Body of pancreas (tissue), 4 donors: ENCODE measurements at regions not wholly inside any gene's neighbourhood (a gene's known extent, or its start where the extent isn't known, plus 50 kb on each side); places are given as distances from the start of the nearest gene placed in this dataset.

ENCODE experiments used
- POLR2A ChIP-seq, 3 donors: fragments of 450-650 bp; IDR thresholded peaks; one replicate each; pipeline ENCODE4 v1.6.1; 2016; ENCODE audit warnings: antibody characterized with exemption in 3 of 3, mild to moderate bottlenecking in 2 of 3
- TF ChIP-seq, protein P1 (sequence below), 7 experiments: fragments of 450-650 bp in 4 of 7; fragments of 200-600 bp in 3 of 7; sonication (generic) in 3 of 7; IDR thresholded peaks; one replicate each; pipeline ENCODE4 v1.5.1; 2016 to 2019; ENCODE audit warnings: antibody characterized with exemption in 7 of 7

DNA sequence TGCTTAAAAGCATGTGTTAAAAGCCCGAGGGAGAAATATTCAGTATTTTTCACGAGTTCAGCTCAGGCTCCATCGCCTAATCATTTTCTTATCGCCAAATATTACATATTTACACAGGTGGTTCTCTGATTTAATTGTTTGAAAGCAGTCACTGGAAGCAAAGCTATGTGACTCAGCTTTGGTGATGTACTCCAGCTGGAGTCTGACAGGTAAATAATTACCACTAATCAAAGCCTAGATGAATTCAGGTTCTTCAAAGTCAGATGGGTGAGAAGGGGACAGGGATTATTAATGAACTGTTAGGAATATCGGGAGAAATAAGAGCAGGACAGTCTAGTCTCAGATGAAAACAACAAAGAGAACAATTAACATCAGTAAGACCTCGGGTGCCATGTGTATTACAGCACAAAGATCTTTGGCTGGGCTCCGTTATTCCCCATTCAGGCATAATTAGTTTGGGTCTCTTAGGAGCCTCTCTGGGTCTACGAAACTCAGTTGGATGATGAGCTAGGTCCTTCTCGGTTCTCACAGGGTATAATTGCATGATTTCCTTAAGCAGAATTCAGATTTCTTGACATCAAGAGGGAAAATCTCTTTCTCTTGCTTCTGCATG lies 331.7 kb upstream of the ADAMTS9 start:
- TF ChIP-seq POLR2A (IDR thresholded peaks at IDR 0.05) = no peak
- TF ChIP-seq, protein P1, sequence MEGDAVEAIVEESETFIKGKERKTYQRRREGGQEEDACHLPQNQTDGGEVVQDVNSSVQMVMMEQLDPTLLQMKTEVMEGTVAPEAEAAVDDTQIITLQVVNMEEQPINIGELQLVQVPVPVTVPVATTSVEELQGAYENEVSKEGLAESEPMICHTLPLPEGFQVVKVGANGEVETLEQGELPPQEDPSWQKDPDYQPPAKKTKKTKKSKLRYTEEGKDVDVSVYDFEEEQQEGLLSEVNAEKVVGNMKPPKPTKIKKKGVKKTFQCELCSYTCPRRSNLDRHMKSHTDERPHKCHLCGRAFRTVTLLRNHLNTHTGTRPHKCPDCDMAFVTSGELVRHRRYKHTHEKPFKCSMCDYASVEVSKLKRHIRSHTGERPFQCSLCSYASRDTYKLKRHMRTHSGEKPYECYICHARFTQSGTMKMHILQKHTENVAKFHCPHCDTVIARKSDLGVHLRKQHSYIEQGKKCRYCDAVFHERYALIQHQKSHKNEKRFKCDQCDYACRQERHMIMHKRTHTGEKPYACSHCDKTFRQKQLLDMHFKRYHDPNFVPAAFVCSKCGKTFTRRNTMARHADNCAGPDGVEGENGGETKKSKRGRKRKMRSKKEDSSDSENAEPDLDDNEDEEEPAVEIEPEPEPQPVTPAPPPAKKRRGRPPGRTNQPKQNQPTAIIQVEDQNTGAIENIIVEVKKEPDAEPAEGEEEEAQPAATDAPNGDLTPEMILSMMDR (IDR thresholded peaks at IDR 0.05) = no peak
